ENCODE measurements at regions not wholly inside any gene's neighbourhood (a gene's known extent, or its start where the extent isn't known, plus 50 kb on each side); places are given as distances from the start of the nearest gene placed in this dataset.
"Not testable (repeated sequence)": the region's sequence is repeated elsewhere in the genome, so short reads cannot be mapped to it uniquely, and the experiment has no call there.

DNA sequence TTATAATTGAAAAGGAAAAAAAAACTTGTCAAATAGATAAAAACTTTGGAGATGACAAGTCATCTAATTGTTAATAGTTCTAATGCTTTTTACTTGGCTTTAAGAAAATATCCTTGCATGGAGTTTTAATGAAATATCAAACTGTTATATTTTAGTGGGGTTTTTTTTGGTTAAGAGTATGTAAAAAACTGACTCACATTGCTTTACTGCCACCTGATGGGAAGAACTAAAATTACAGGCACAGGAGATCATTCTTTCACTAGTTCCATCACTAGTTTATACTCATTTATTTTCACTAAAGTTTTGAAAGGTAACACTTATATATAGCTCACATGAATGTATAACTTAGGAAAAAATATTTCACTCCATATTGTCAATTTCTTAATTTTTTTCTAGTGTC, 309.1 kb downstream of the LMBRD1 start:
- no peak for DNase-seq
- no peak for ATAC-seq

GRCh38 chr6:69466979-69467570, 329.7 kb downstream of the LMBRD1 start:
- DNase-seq (no peak), ATAC-seq (no peak)

DNA sequence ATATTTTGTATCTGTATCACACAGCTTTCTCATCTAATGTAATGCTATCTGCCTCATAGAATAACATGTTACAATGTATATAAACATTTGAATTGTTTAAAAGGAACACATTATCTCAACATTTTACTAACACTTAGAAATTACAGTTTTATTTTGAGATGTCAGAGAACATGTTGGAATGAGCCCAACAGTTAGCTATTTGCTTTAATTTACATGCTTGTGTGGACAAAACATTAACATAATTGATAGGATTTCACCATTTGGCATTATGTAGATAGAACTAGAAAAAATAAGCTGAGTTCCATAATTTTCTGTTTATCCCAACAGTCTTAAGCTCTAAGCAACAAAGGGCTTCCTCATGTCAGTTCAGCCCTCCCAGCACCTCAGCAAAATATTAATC, 330.9 kb downstream of the LMBRD1 start:
- no peak for DNase-seq
- no peak for ATAC-seq

- ATAC-seq (no peak), DNase-seq (no peak)
Observed at GRCh38 chr6:69456086-69456485, 340.7 kb downstream of the LMBRD1 start.

- not testable (repeated sequence) for ATAC-seq, DNase-seq
Observed at GRCh38 chr6:69454619-69455018, 342.2 kb downstream of the LMBRD1 start.

DNA sequence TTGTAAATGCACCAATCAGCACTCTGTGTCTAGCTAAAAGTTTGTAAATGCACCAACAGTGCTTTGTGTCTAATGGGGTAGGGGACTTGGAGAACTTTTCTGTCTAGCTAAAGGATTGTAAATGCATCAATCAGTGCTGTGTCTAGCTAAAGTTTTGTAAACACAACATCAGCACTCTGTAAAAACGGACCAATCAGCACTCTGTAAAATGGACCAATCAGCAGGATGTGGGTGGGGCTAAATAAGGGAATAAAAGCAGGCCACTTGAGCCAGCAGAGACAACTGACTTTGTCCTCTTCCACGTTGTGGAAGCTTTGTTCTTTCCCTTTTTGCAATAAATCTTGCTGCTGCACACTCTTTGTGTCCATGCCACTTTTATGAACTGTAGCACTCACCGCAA, 346.3 kb downstream of the LMBRD1 start:
- not testable (repeated sequence) for DNase-seq, ATAC-seq

DNA sequence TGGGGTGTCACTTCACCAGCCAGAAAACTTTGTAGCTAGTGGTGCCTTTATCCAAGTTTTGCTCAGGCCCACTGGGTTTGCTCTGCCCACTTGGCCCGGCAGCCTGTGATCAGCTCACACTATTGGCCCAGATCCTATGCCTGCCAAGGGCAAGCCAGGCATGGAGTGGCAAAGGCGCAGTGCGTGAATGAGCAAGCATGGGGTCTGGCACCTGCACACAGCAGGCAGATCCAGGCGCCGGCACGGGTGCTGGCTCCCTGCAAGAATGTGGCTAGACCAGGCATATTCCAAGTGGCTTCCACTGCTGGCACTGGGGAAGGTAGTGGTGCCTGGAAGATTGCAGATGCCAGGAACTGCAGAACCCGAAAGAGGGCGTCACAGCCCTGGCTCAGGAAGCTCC, 346.9 kb downstream of the LMBRD1 start:
- ATAC-seq (no peak), DNase-seq (no peak)
